SK-N-SH (cell line): ENCODE measurements at regions not wholly inside any gene's neighbourhood (a gene's known extent, or its start where the extent isn't known, plus 50 kb on each side); places are given as distances from the start of the nearest gene placed in this dataset.

ENCODE experiments used
- EP300 ChIP-seq, 2 experiments: IDR thresholded peaks; 2 replicates each; pipeline versions ENCODE4 v1.4.0 to v1.6.1; 2012; ENCODE audit warnings: borderline replicate concordance in 1 of 2, low read depth in 1 of 2, low read length in 1 of 2
- MXI1 ChIP-seq: IDR thresholded peaks from 2 replicates; pipeline ENCODE4 v1.6.1; 2012; ENCODE audit warnings: mild to moderate bottlenecking, low read depth, low read length, improper control_type of control experiment
- RFX5 ChIP-seq: IDR thresholded peaks from 2 replicates; pipeline ENCODE4 v1.6.1; 2012; ENCODE audit warnings: mild to moderate bottlenecking, improper control_type of control experiment, low read length
- YY1 ChIP-seq: IDR thresholded peaks from 2 replicates; pipeline ENCODE4 v1.4.0; 2012; ENCODE audit warnings: low read depth, mild to moderate bottlenecking
- TF ChIP-seq, protein P1 (sequence below): fragments of 200-600 bp; sonication (generic); IDR thresholded peaks from 2 replicates; pipeline ENCODE4 v1.6.1; 2017; ENCODE audit warnings: antibody characterized with exemption, mild to moderate bottlenecking, moderate library complexity
- TF ChIP-seq, protein P2 (sequence below): IDR thresholded peaks from 2 replicates; pipeline ENCODE4 v1.6.1; 2012; ENCODE audit warnings: mild to moderate bottlenecking, low read depth, low read length, moderate library complexity
- TF ChIP-seq, protein P3 (sequence below): fragments of 150-350 bp; IDR thresholded peaks from 2 replicates; pipeline ENCODE4 v1.6.1; 2017; ENCODE audit warnings: antibody characterized with exemption, low read length, low read depth, borderline replicate concordance

DNA sequence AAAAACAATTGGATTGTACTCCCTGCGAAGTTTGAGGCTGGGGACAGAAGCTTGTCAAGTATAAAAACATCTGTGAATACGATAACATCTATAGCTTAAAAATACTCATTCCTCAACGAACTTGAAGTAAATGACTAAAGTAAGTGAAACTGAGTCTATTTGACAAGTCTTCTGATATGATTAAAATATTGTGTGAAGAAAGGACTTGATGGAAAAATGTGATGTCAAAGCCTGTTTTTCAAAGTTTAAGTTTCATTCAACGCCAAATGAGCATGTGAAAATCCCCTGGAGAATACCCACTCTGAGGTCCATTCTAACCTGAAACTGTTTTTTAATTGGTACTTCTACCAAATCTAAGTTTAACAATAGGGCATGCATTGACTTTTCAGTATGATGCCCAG is 122.3 kb upstream of the MDFIC start:
- TF ChIP-seq YY1 (no peak), EP300 (IDR thresholded peaks at IDR 0.05; ENCODE audit: borderline replicate concordance in 1 of 2, low read depth in 1 of 2, low read length in 1 of 2) (no peak), MXI1 (no peak), RFX5 (no peak)
- TF ChIP-seq, protein P1, sequence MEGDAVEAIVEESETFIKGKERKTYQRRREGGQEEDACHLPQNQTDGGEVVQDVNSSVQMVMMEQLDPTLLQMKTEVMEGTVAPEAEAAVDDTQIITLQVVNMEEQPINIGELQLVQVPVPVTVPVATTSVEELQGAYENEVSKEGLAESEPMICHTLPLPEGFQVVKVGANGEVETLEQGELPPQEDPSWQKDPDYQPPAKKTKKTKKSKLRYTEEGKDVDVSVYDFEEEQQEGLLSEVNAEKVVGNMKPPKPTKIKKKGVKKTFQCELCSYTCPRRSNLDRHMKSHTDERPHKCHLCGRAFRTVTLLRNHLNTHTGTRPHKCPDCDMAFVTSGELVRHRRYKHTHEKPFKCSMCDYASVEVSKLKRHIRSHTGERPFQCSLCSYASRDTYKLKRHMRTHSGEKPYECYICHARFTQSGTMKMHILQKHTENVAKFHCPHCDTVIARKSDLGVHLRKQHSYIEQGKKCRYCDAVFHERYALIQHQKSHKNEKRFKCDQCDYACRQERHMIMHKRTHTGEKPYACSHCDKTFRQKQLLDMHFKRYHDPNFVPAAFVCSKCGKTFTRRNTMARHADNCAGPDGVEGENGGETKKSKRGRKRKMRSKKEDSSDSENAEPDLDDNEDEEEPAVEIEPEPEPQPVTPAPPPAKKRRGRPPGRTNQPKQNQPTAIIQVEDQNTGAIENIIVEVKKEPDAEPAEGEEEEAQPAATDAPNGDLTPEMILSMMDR = no peak
- TF ChIP-seq, protein P2, sequence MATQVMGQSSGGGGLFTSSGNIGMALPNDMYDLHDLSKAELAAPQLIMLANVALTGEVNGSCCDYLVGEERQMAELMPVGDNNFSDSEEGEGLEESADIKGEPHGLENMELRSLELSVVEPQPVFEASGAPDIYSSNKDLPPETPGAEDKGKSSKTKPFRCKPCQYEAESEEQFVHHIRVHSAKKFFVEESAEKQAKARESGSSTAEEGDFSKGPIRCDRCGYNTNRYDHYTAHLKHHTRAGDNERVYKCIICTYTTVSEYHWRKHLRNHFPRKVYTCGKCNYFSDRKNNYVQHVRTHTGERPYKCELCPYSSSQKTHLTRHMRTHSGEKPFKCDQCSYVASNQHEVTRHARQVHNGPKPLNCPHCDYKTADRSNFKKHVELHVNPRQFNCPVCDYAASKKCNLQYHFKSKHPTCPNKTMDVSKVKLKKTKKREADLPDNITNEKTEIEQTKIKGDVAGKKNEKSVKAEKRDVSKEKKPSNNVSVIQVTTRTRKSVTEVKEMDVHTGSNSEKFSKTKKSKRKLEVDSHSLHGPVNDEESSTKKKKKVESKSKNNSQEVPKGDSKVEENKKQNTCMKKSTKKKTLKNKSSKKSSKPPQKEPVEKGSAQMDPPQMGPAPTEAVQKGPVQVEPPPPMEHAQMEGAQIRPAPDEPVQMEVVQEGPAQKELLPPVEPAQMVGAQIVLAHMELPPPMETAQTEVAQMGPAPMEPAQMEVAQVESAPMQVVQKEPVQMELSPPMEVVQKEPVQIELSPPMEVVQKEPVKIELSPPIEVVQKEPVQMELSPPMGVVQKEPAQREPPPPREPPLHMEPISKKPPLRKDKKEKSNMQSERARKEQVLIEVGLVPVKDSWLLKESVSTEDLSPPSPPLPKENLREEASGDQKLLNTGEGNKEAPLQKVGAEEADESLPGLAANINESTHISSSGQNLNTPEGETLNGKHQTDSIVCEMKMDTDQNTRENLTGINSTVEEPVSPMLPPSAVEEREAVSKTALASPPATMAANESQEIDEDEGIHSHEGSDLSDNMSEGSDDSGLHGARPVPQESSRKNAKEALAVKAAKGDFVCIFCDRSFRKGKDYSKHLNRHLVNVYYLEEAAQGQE = no peak
- TF ChIP-seq, protein P3, sequence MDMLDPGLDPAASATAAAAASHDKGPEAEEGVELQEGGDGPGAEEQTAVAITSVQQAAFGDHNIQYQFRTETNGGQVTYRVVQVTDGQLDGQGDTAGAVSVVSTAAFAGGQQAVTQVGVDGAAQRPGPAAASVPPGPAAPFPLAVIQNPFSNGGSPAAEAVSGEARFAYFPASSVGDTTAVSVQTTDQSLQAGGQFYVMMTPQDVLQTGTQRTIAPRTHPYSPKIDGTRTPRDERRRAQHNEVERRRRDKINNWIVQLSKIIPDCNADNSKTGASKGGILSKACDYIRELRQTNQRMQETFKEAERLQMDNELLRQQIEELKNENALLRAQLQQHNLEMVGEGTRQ = no peak
